Type B pancreatic cell (in vitro differentiated cells): ENCODE measurements at regions not wholly inside any gene's neighbourhood (a gene's known extent, or its start where the extent isn't known, plus 50 kb on each side); places are given as distances from the start of the nearest gene placed in this dataset.

Experiments
- DNase-seq: peaks from one replicate; pipeline ENCODE4 v3.0.0; 2021; ENCODE audit warnings: mixed read lengths; ENCODE audit not compliant: unreplicated experiment; ENCODE audit errors: extremely low spot score
- H3K27ac Mint-ChIP-seq: 2 replicates; pipeline ENCODE4 v1.8.0; 2021; ENCODE audit warnings: mild to moderate bottlenecking, mixed read lengths
- H3K27me3 Mint-ChIP-seq: 2 replicates; pipeline ENCODE4 v1.8.0; 2021; ENCODE audit warnings: mixed read lengths
- H3K36me3 Mint-ChIP-seq: 2 replicates; pipeline ENCODE4 v1.8.0; 2021; ENCODE audit warnings: mixed read lengths
- H3K4me1 Mint-ChIP-seq: one replicate; pipeline ENCODE4 v1.8.0; 2021; ENCODE audit warnings: mixed read lengths; ENCODE audit not compliant: unreplicated experiment
- H3K4me3 Mint-ChIP-seq: 2 replicates; pipeline ENCODE4 v1.8.0; 2021; ENCODE audit warnings: mild to moderate bottlenecking, mixed read lengths
- H3K9me3 Mint-ChIP-seq: 2 replicates; pipeline ENCODE4 v1.8.0; 2021; ENCODE audit warnings: mixed read lengths
- TF ChIP-seq, protein P1 (sequence below): fragments of 200-600 bp; sonication (generic); conservative IDR thresholded peaks from 2 replicates; pipeline ENCODE4 v1.5.0; 2021; ENCODE audit warnings: antibody characterized with exemption, mild to moderate bottlenecking

DNA sequence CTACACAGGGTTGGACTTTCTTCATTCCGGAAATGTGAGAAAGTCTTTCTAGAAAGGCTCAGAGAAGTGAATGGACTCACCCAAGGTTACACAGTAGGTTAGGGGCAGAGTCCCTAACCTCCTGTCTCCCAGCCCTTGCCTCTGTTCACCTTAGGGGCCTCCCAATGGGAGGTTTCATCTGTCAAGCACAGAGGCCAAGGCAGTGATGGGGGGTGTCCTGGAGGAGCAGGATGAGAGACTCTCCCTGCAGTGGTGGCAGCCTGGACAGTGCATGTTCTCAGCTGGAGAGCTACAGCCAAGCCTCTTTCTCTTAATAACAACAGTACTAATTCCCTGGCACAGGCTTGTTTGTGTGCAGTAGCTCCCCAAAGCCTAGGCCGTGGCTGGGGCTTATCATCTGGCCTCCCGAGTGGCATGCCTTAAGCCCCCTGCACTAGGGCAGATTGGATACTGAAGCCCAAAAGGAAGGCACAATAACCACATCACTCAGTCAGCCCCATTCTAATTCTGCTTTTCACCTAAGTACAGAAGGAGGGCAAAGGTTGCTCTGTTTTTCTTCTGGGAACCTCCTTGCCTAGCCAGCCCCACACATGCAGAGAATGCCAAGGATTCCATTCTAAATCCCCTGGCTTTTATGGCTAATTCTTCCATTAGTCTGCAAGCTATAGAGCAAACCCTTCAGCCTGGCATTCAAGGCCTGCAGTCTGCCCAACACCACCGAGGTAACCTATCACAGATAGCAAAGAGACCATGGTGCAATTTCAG is 50.2 kb upstream of the XPA start:
- peaks cover 35% of the 10 kb centered on the region for H3K27me3 Mint-ChIP-seq
- DNase-seq, result no peak
- no peaks in the 10 kb centered on the region for H3K9me3 Mint-ChIP-seq
- H3K36me3 Mint-ChIP-seq, result no peaks in the 10 kb centered on the region
- no peak overlapping the region for H3K27ac Mint-ChIP-seq
- H3K4me3 Mint-ChIP-seq, result no peak overlapping the region
- no peaks in the 10 kb centered on the region for H3K4me1 Mint-ChIP-seq
- TF ChIP-seq, protein P1, sequence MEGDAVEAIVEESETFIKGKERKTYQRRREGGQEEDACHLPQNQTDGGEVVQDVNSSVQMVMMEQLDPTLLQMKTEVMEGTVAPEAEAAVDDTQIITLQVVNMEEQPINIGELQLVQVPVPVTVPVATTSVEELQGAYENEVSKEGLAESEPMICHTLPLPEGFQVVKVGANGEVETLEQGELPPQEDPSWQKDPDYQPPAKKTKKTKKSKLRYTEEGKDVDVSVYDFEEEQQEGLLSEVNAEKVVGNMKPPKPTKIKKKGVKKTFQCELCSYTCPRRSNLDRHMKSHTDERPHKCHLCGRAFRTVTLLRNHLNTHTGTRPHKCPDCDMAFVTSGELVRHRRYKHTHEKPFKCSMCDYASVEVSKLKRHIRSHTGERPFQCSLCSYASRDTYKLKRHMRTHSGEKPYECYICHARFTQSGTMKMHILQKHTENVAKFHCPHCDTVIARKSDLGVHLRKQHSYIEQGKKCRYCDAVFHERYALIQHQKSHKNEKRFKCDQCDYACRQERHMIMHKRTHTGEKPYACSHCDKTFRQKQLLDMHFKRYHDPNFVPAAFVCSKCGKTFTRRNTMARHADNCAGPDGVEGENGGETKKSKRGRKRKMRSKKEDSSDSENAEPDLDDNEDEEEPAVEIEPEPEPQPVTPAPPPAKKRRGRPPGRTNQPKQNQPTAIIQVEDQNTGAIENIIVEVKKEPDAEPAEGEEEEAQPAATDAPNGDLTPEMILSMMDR, result no peak

DNA sequence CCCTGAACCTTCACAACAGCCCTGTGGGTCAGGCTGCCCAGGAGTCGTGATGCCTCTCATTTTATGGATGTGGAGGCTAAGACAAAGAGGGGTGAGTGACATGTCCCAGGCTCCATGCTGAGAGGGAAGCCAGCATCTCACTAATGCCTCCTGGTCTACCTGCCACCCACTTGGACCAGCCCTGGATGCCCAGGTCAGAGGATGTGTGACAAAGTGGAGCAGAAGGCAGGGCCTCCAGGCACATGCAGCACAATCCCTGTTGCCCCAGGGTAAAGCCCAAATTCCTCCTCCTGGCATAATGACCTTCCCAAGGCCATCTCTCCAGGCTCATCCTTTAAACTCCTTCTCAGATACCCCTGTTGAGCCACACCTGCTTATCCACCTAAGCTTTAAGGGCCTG is 51.4 kb upstream of the XPA start:
- no peaks in the 10 kb centered on the region for H3K4me1 Mint-ChIP-seq
- no peaks in the 10 kb centered on the region for H3K9me3 Mint-ChIP-seq
- no peak overlapping the region for H3K27ac Mint-ChIP-seq
- peaks cover 24% of the 10 kb centered on the region for H3K27me3 Mint-ChIP-seq
- TF ChIP-seq, protein P1, result no peak
- no peaks in the 10 kb centered on the region for H3K36me3 Mint-ChIP-seq
- no peak for DNase-seq
- no peak overlapping the region for H3K4me3 Mint-ChIP-seq

DNA sequence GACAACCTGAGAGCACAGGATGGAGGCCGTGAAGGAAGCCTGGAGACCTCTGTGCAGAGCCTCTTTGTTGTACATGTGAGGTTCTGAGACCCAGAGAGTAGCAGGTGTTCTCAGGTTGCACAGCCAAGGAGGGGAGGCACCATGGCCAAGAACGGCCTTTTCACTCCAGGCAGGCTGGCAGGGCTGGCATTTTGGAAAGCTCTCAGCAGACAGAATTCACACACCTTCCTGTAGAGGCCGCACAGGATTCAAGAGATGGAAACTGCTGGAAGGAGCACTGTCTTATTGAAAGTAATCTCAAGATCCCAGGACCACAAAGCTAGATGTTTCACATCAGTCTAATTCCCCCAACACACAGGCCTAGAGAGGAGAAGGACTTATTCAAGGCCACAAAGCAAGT is 52.8 kb upstream of the XPA start:
- DNase-seq, result no peak
- Mint-ChIP-seq H3K9me3 (no peaks in the 10 kb centered on the region), H3K27me3 (peaks cover 12% of the 10 kb centered on the region), H3K36me3 (no peaks in the 10 kb centered on the region), H3K4me1 (no peaks in the 10 kb centered on the region), H3K4me3 (no peak overlapping the region), H3K27ac (no peak overlapping the region)
- TF ChIP-seq, protein P1, result no peak

DNA sequence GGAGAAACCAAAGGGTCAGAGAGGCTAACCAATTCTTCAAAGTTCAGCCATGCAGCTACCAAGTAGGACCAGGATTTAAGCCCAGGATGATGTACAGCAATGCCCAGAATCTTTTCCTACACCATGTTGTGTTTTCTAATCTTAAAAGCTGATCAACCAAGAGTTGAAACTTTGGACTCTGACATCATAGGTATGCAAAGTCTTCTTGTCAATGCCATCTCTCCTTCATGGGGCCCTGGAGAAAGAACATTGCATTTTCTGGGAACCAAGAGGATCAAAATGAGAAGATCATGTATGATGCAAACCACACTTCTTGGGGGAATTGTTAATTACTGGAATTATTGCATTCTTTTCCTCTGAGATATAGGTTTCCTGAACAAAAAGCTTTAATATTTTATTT is 54.4 kb upstream of the XPA start:
- TF ChIP-seq, protein P1, result no peak
- Mint-ChIP-seq H3K27ac (no peak overlapping the region), H3K4me3 (no peak overlapping the region), H3K4me1 (no peaks in the 10 kb centered on the region), H3K9me3 (no peaks in the 10 kb centered on the region), H3K27me3 (peaks cover 10% of the 10 kb centered on the region), H3K36me3 (no peaks in the 10 kb centered on the region)
- DNase-seq, result no peak

DNA sequence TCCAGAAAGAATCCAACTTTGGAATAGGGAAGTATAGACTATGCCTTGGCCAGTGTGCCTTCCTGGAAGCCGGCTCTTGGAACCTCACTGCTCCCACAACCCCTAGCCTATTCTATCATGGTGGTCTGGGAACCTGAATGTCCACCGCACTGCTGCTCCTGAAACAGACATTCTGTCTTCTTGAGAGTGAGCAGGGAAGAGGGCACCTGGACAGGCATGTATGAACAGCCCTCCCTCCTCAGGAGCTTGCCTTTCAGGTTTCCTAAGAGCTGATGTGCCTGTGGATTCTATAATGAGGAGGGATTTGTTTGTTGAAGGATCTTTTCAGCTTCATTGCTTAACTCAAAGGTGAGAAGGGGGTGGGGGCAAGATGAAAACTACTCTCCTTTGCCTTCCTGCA is 55.1 kb upstream of the XPA start:
- H3K4me1 Mint-ChIP-seq, result no peaks in the 10 kb centered on the region
- no peak overlapping the region for H3K4me3 Mint-ChIP-seq
- no peak overlapping the region for H3K27ac Mint-ChIP-seq
- TF ChIP-seq, protein P1, result no peak
- peaks cover 7% of the 10 kb centered on the region for H3K27me3 Mint-ChIP-seq
- H3K9me3 Mint-ChIP-seq, result no peaks in the 10 kb centered on the region
- H3K36me3 Mint-ChIP-seq, result no peaks in the 10 kb centered on the region
- no peak for DNase-seq
